Body of pancreas (tissue), 4 donors: ENCODE measurements at regions not wholly inside any gene's neighbourhood (a gene's known extent, or its start where the extent isn't known, plus 50 kb on each side); places are given as distances from the start of the nearest gene placed in this dataset.

Experiments used
- POLR2A ChIP-seq, 3 donors: fragments of 450-650 bp; IDR thresholded peaks; one replicate each; pipeline ENCODE4 v1.6.1; 2016; ENCODE audit warnings: antibody characterized with exemption in 3 of 3, mild to moderate bottlenecking in 2 of 3
- TF ChIP-seq, protein P1 (sequence below), 7 experiments: fragments of 450-650 bp in 4 of 7; fragments of 200-600 bp in 3 of 7; sonication (generic) in 3 of 7; IDR thresholded peaks; one replicate each; pipeline ENCODE4 v1.5.1; 2016 to 2019; ENCODE audit warnings: antibody characterized with exemption in 7 of 7

DNA sequence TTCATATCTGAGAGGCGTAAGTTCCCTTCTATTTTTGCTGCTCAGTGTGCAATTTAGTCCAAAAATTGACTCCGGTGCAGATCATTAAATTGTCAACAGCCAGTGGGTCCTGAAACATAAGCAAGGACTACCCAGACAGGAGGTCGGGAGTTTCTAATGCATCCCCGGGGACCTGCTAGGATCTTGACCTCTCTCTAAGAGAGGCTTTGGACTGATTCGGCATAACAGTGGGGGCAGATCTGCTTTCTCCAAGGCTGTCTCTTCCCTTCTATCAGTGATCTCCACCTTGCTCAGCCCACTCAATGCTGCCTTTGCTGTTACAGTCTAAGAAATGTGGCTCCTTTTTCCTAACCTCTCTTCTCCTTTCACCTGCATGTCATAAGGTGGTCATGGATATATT lies 199.1 kb upstream of the NRP1 start:
- TF ChIP-seq, protein P1, sequence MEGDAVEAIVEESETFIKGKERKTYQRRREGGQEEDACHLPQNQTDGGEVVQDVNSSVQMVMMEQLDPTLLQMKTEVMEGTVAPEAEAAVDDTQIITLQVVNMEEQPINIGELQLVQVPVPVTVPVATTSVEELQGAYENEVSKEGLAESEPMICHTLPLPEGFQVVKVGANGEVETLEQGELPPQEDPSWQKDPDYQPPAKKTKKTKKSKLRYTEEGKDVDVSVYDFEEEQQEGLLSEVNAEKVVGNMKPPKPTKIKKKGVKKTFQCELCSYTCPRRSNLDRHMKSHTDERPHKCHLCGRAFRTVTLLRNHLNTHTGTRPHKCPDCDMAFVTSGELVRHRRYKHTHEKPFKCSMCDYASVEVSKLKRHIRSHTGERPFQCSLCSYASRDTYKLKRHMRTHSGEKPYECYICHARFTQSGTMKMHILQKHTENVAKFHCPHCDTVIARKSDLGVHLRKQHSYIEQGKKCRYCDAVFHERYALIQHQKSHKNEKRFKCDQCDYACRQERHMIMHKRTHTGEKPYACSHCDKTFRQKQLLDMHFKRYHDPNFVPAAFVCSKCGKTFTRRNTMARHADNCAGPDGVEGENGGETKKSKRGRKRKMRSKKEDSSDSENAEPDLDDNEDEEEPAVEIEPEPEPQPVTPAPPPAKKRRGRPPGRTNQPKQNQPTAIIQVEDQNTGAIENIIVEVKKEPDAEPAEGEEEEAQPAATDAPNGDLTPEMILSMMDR (IDR thresholded peaks at IDR 0.05), result no peak
- no peak for TF ChIP-seq POLR2A (IDR thresholded peaks at IDR 0.05)
